Heart left ventricle (tissue), 16 donors: ENCODE measurements at regions not wholly inside any gene's neighbourhood (a gene's known extent, or its start where the extent isn't known, plus 50 kb on each side); places are given as distances from the start of the nearest gene placed in this dataset.
A peak's percentile ranks its signal among the peaks of the same experiment; 100 is the strongest.

Experiments used
- ATAC-seq, 4 donors: fragments of 200-7000 bp; cut with Tn5 transposase; one replicate each; pipeline ENCODE4 v1.9.1; 2020 to 2022; ENCODE audit warnings: moderate library complexity in 4 of 4, mild to moderate bottlenecking in 3 of 4, moderate number of reproducible peaks in 1 of 4
- DNase-seq, 5 donors: peaks; one replicate each; pipeline ENCODE4 v3.0.0-alpha.2; 2020
- H3K27ac ChIP-seq, 12 donors: fragments of 200-600 bp; sonication (generic) in 4 of 12; one replicate each; pipeline versions ENCODE4 v1.5.0 to v1.8.0; 2016 to 2022; ENCODE audit warnings: mild to moderate bottlenecking in 2 of 12
- H3K27me3 ChIP-seq, 9 donors: fragments of 200-600 bp; sonication (generic) in 2 of 9; one replicate each; pipeline versions ENCODE4 v1.5.1 to v1.8.0; 2016 to 2022; ENCODE audit warnings: mild to moderate bottlenecking in 3 of 9
- H3K36me3 ChIP-seq, 9 donors: fragments of 200-600 bp; sonication (generic) in 2 of 9; one replicate each; pipeline versions ENCODE4 v1.5.0 to v1.8.0; 2018 to 2022; ENCODE audit warnings: mild to moderate bottlenecking in 2 of 9
- H3K4me1 ChIP-seq, 12 donors: fragments of 200-600 bp; sonication (generic) in 4 of 12; one replicate each; pipeline versions ENCODE4 v1.5.0 to v1.8.0; 2016 to 2022; ENCODE audit warnings: mild to moderate bottlenecking in 3 of 12
- H3K4me3 ChIP-seq, 12 donors: fragments of 200-600 bp; sonication (generic) in 4 of 12; one replicate each; pipeline versions ENCODE4 v1.5.0 to v1.8.0; 2017 to 2022; ENCODE audit warnings: mild to moderate bottlenecking in 9 of 12, moderate library complexity in 4 of 12
- H3K9me3 ChIP-seq, 12 donors: fragments of 200-600 bp; sonication (generic) in 4 of 12; one replicate each; pipeline versions ENCODE4 v1.5.0 to v1.8.0; 2016 to 2022; ENCODE audit warnings: mild to moderate bottlenecking in 1 of 12
- POLR2A ChIP-seq, 2 donors: fragments of 450-650 bp; IDR thresholded peaks; one replicate each; pipeline ENCODE4 v1.6.1; 2017; ENCODE audit warnings: antibody characterized with exemption in 2 of 2, mild to moderate bottlenecking in 2 of 2, moderate library complexity in 2 of 2
- WGBS, 4 donors: extraction: QIAGEN DNeasy Blood & Tissue Kit in 2 of 4; methylation state at CpG; one replicate each; pipeline versions ENCODE4 v1.1.5 to v1.1.7; 2013 to 2018; 5-methylcytosine and 5-hydroxymethylcytosine counted together
- intact Hi-C, 10 donors: fragments of 100-400 bp; cut with DNase I; formaldehyde crosslinking; loops; one replicate each; pipeline versions ENCODE4 v1.11.1 to v1.14.2; 2022
- TF ChIP-seq, protein P1 (sequence below), 12 donors: fragments of 200-600 bp; sonication (generic) in 4 of 12; IDR thresholded peaks; one replicate each; pipeline versions ENCODE4 v1.5.0 to v1.8.0; 2018 to 2022; ENCODE audit warnings: antibody characterized with exemption in 12 of 12, mild to moderate bottlenecking in 5 of 12
- donor health status: ischemic (EF 13 %, LVEDD 7.1; RV severe dilation, severe dysfunction).
- donor health status: healthy with polysubstance abuse.
- donor health status: DM: no; HTN: yes; CAD: no.
- donor health status: DM: no; HTN: no; CAD: no.
- donor health status: ischemic (EF 25% LVEDD 6.9; RV normal size, moderate dysfunction).
- donor health status: ischemic (EF 25% LVEDD 5.7; RV mildly dilated, moderate dysfunction).
- donor health status: healthy.
- donor health status: DM: yes; HTN: yes; CAD: no.
- donor health status: ischemic (EF 35%, LVEDD 5.7; RV mildly dilated, moderate dysfunction).
- donor health status: nonischemic (EF 11% LVEDD 7.7; RV severe dilation, severe dysfunction).
- donor health status: DM: yes; HTN: yes; CAD: no.
- donor health status: PGD.
- donor health status: ischemic (EF 29% LVEDD 5.4; RV normal size, mild dysfunction).
- donor health status: nonischemic (EF 23%, LVEDD 6.1; RV moderate dilation, normal function).

- ATAC-seq (no peak), DNase-seq (no peak)
- intact Hi-C loops = no loop called here
- no peak overlapping the region for H3K4me3 ChIP-seq
- H3K9me3 ChIP-seq = no peaks in the 10 kb centered on the region
- no peak overlapping the region for H3K27ac ChIP-seq
- no peaks in the 10 kb centered on the region for H3K36me3 ChIP-seq
- H3K4me1 ChIP-seq = peaks cover 0 to 7% (median 0%) of the 10 kb centered on the region in 12 donors
- H3K27me3 ChIP-seq = no peaks in the 10 kb centered on the region
- 91 to 94% (median 91%) methylated on average over 3 of the region's 3 CpGs for WGBS, 4 donors
- no peak for TF ChIP-seq POLR2A (IDR thresholded peaks at IDR 0.05)
- TF ChIP-seq, protein P1, sequence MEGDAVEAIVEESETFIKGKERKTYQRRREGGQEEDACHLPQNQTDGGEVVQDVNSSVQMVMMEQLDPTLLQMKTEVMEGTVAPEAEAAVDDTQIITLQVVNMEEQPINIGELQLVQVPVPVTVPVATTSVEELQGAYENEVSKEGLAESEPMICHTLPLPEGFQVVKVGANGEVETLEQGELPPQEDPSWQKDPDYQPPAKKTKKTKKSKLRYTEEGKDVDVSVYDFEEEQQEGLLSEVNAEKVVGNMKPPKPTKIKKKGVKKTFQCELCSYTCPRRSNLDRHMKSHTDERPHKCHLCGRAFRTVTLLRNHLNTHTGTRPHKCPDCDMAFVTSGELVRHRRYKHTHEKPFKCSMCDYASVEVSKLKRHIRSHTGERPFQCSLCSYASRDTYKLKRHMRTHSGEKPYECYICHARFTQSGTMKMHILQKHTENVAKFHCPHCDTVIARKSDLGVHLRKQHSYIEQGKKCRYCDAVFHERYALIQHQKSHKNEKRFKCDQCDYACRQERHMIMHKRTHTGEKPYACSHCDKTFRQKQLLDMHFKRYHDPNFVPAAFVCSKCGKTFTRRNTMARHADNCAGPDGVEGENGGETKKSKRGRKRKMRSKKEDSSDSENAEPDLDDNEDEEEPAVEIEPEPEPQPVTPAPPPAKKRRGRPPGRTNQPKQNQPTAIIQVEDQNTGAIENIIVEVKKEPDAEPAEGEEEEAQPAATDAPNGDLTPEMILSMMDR (IDR thresholded peaks at IDR 0.05) = no peak
Observed at GRCh38 chr2:220002699-220003098, 375.3 kb downstream of the SLC4A3 start.

DNA sequence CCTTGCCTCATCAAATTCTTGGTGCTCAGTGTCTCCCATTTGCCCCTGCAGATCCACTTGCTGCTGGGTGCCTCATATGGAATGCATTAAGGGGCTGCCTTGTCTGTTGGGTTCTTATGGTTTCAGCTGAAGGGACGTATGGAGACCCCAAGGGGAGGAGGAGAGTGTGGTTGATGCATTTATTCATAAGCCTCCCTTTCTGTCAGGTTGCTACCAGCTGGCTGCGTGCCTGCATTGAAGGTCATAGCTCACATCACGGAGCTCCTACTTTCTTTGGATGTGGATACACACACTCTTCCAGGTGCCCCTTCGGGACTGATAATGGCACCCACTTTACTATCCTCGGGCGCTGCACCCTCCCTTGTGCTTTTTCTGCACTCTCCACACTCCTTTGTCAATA, 377.9 kb downstream of the SLC4A3 start:
- H3K36me3 ChIP-seq = no peaks in the 10 kb centered on the region
- no peak for TF ChIP-seq POLR2A (IDR thresholded peaks at IDR 0.05)
- TF ChIP-seq, protein P1 (IDR thresholded peaks at IDR 0.05) = no peak
- H3K9me3 ChIP-seq = no peaks in the 10 kb centered on the region
- no peaks in the 10 kb centered on the region for H3K27me3 ChIP-seq
- WGBS, 4 donors = 79 to 85% (median 84%) methylated on average over 6 of the region's 6 CpGs
- intact Hi-C loops = no loop called here
- DNase-seq (no peak), ATAC-seq (no peak)
- H3K4me3 ChIP-seq = no peak overlapping the region
- H3K27ac ChIP-seq = no peak overlapping the region
- H3K4me1 ChIP-seq = peaks cover 0 to 7% (median 0%) of the 10 kb centered on the region in 12 donors

GRCh38 chr2:220006152-220006621, 378.8 kb downstream of the SLC4A3 start:
- H3K36me3 ChIP-seq = no peaks in the 10 kb centered on the region
- H3K4me3 ChIP-seq = no peak overlapping the region
- DNase-seq = peak in 2 of 5 donors; percentile 18 to 33
- peak overlapping the region in 1 of 12 donors; percentile 13 for H3K27ac ChIP-seq
- no peak for TF ChIP-seq POLR2A (IDR thresholded peaks at IDR 0.05)
- TF ChIP-seq, protein P1 (IDR thresholded peaks at IDR 0.05) = no peak
- intact Hi-C loops = no loop called here
- no peaks in the 10 kb centered on the region for H3K9me3 ChIP-seq
- H3K27me3 ChIP-seq = no peaks in the 10 kb centered on the region
- WGBS, 4 donors = 69 to 79% (median 70%) methylated on average over 8 of the region's 8 CpGs
- H3K4me1 ChIP-seq = peaks cover 0 to 7% (median 0%) of the 10 kb centered on the region in 12 donors
- peak; percentile 37 to 93 (median 60) for ATAC-seq

GRCh38 chr2:220011859-220012258, 384.4 kb downstream of the SLC4A3 start:
- H3K4me3 ChIP-seq = no peak overlapping the region
- H3K27me3 ChIP-seq = no peaks in the 10 kb centered on the region
- 80 to 94% (median 88%) methylated on average over 1 of the region's 1 CpG for WGBS, 4 donors
- no peaks in the 10 kb centered on the region for H3K36me3 ChIP-seq
- TF ChIP-seq POLR2A (IDR thresholded peaks at IDR 0.05) = no peak
- TF ChIP-seq, protein P1 (IDR thresholded peaks at IDR 0.05) = no peak
- no peaks in the 10 kb centered on the region for H3K4me1 ChIP-seq
- ATAC-seq (no peak), DNase-seq (no peak)
- peaks cover 0 to 4% (median 0%) of the 10 kb centered on the region in 12 donors for H3K9me3 ChIP-seq
- intact Hi-C loops = no loop called here
- H3K27ac ChIP-seq = no peak overlapping the region
